ENCODE measurements at regions not wholly inside any gene's neighbourhood (a gene's known extent, or its start where the extent isn't known, plus 50 kb on each side); places are given as distances from the start of the nearest gene placed in this dataset.

DNA sequence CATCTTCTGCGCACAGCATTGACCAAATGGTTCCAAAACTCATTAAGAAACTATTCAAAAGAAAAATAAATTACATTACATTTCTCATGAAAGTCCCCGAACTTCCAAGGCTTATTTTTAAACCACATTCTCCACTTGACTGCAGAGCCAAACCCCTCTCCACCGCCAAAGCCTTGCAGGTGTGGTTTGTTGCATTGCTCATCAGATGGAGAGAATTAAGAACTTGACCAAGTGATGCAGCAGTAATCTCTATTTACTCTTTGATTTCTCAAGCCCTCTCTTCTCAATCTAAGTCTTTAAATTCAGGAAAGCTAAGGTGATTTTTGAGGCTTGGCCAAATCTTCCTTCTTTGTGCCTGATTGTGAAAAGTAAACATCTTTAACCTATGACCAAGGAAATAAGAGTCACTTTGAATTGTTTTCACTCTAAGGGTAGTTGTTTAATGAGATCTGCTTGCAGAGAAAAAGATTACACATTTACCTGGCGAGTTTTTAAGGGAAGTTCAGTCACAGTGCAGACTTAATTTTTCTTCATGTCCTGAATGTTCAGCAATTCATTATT is 290.5 kb upstream of the ITGA1 start:
- TF ChIP-seq, protein P1, sequence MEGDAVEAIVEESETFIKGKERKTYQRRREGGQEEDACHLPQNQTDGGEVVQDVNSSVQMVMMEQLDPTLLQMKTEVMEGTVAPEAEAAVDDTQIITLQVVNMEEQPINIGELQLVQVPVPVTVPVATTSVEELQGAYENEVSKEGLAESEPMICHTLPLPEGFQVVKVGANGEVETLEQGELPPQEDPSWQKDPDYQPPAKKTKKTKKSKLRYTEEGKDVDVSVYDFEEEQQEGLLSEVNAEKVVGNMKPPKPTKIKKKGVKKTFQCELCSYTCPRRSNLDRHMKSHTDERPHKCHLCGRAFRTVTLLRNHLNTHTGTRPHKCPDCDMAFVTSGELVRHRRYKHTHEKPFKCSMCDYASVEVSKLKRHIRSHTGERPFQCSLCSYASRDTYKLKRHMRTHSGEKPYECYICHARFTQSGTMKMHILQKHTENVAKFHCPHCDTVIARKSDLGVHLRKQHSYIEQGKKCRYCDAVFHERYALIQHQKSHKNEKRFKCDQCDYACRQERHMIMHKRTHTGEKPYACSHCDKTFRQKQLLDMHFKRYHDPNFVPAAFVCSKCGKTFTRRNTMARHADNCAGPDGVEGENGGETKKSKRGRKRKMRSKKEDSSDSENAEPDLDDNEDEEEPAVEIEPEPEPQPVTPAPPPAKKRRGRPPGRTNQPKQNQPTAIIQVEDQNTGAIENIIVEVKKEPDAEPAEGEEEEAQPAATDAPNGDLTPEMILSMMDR (IDR thresholded peaks at IDR 0.05) = no peak
- TF ChIP-seq POLR2A (IDR thresholded peaks at IDR 0.05) (no peak), EP300 (IDR thresholded peaks at IDR 0.05) (no peak), POLR2AphosphoS5 (IDR thresholded peaks at IDR 0.05) (no peak)

Data from stomach (tissue), 4 donors.